HL-60/S4 treated with phorbol 12-myristate 13-acetate at 8.2 ng/mL for 4 days and 3 days (cell line): ENCODE measurements at regions not wholly inside any gene's neighbourhood (a gene's known extent, or its start where the extent isn't known, plus 50 kb on each side); places are given as distances from the start of the nearest gene placed in this dataset.

Experiments
- in situ Hi-C: fragments of 300-500 bp; cut with MboI; formaldehyde crosslinking; loops from 2 replicates; pipeline ENCODE4 v1.15.0; 2022; ENCODE audit warnings: low sequenced_read_pairs

DNA sequence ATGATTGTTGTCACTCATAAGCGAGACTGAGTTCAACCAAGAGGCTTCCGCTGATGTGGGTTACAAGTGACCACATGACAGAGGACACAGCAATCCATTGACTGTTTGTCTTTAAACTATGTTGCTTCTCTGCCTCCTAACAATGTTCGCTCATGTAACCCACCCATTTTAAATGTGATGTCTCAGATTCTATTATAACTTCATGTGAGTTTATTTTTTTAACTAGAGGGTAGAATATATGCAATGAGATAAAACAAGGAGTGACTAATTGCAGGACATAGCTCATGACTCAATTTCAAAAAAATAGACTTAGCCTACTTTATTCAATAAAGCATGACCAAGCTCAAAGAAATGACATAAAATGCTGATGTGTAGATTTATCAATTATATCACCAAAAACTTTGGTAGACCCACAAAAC is 119.2 kb upstream of the SASH1 start:
- in situ Hi-C loops = no loop called here

DNA sequence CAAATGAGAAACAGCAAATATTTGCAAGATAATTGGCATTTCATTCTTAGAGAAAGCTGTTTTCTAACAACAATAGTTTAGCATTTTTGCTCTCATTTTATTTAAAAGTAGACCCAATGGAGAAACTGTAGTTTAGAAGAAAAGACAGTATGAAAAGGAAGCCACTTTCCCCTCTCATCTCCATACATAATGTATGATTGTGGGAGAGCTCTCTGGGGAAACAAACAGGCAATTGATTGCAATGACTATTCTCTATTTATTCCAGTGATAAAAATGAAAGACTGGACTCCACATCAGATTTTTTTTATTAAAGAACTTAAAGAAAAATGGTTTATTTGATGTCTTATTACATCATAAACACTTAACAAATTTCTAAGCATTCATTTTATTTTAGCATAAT is 116.8 kb upstream of the SASH1 start:
- in situ Hi-C loops = no loop called here

DNA sequence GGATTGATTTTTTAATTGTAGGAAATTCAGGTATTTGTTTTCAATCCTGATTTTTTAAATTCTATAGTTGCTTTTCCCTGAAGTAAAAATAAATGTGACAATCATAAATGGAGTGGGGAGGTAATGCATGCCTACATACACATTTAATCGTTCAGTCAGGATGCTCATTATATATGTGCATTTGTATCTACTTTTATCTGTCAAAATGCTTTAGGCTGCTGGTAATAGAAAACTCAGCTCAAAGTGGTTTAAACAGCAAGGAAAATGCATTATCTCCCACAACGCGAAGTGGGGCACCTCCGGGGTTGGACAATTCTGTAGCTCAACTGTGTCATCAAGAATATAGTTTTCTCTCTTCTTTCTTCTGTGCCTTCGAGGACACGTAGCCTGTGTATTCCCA is 116.4 kb upstream of the SASH1 start:
- in situ Hi-C loops = no loop called here

DNA sequence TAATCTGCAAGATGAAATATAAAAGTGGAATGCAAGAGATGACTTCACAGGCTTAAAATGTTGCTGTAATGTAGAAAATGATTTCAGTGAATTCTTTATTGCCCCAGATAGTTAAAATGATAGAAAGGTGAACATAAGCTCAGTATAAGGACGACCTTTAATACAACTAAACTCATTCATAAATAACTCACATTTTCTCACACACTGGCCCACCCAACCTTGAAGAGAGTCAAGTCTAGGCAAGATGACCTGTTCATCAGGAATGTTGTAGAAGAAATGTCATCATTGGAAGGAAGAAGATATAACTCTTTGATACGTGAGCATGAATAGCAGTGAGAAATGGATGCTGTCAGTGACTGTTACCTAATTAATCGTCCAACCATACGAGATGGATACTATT is 111.1 kb upstream of the SASH1 start:
- in situ Hi-C loops = no loop called here

DNA sequence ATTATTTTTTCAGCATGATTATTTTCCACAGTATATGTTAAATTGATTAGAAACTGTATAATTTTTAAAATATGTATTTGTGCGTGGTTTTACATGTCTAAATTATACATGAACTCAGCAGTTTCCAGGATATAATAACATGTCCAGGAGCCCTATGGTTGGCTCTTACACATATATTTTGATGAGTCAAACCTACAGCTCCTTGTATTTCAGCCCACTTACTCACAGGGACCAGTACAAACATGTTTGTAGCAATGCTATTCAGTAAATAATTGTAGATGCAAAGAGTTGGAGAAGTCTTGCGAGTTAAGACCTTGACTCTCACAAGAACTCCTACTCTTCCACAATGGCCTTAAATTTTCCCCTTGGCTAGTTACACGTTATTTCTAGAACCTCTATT is 107.2 kb upstream of the SASH1 start:
- in situ Hi-C loops = no loop called here

DNA sequence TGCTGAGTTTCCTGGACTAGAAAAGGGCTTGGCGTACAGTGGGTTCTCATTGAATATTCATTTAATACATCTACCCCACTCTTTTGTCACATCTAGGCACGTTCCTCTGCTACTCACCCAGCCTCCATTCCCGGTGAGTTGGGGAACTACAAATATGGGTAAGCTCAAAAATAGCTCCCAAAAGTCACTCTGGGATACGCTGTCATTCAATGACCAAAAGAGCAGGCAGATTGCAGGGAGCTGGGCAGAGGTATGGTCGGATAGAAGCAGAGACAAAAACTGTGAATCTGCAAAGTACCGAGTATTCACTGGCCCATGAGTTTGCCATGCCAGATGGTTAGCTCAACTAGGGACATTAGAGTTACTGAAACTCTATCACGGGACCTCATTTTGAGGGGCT is 103.9 kb upstream of the SASH1 start:
- in situ Hi-C loops = no loop called here

DNA sequence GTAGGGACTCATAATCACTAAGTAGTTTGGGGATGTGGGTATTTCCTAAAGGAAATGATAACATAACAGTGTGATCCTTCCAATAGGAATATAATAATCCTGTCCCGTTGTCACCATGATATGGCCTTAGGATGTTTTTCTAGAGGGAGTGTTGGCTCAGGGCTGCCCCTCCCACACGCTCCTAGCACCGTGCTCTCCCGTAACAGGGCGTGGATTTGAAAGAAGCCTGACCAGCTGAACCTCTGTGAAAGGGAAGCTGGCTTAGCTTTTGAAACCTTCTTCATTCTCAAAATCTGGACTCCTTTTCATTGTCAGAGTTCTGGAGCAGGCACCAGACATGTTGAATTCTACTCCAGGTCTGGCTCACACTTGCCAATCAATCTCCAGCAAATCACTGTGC is 103.4 kb upstream of the SASH1 start:
- in situ Hi-C loops = no loop called here

DNA sequence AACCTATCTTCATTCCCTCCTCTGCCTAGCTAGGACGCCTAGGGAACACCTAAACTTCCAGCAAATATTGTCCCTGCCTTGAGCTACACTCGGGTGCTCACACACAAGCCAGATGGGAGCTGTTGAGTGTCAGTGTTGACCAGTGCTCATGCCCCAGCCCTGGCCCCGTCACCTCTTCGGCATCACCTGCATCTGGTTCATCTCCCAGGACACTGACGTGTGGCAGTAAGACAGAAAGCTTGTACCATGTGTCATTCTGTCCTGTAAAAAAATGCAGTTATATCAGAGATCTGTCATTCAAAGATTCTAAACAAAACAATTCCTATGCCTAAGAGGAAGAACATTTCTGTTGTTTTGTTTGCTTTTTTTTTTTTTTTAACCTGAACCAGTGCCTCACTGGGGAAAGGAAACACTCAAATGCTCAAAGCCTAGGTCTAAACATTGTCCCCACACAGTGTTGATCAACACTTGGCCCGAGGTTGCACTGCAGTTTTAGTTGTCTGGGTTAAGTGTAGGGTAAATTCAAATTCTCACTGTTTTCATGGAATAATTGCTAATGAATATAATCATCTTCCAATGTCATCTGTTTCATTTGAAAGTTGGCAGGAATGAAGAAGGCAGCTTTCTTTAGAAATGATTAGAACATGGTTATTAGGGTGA is 102.7 kb upstream of the SASH1 start:
- in situ Hi-C loops = no loop called here

DNA sequence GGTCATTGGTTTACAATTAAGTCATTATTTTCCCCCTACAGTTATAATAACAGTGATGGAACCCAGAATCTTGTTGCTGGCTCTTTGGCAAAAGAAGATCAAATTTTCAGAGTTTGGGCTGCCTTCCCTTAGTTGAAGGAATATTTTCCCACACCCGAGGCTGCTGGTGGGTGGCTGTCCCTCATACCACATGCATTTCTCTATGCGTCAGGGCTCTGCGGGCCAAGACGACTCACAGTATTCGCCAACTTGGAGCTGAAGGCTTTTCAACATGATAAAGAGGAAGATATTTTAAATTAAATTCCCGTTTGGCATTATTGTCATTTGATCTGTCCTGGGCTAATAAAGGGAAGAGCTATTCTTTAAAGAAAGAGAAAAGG is 102.2 kb upstream of the SASH1 start:
- in situ Hi-C loops = no loop called here

DNA sequence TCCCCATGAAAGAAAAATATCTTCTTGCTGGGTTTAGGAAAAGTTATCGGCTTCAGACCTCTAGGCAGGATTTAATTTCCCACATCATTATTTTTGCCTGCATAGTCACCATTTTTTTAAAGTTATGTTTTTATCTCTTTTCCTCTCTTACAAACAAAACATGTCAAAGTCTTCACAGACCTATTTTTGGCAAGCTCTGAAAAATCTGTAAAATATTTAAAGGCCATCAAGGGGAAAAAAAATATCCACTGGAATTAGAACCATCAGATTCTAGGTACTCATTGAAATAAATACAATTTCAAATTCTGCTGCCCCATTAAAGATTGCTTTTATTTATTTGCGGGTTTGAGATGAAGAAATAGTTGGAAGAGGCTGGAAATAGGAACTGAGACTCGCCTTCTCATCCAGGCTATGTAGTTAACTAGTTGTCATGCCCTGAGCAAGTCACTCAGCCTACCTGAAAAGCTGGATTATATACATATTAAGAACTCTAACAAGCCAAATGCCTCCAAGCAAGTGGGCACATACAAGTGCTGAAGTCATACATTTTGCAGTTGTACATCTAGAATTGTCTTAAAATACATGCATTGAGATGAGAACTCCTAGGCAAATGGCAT is 101.7 kb upstream of the SASH1 start:
- in situ Hi-C loops = no loop called here

DNA sequence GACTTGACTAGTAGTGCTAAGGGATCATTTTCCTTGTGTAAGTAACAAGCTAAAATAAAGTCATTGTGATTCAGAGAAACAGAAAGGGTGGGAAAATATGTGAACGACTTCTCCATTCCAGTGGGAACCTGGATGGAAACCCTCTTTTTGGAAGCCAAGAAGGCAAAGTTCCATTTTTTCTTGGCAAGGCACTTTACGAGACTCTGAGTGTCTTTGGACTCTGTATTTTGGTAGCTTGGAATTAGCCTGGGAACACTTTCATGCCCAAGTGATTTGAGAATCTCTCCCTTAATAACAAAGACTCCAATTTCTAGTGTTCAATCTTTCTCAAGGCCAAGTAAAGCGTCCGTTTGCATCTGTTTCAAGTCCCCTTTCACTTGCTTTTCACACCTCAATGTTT is 100.5 kb upstream of the SASH1 start:
- in situ Hi-C loops = no loop called here

DNA sequence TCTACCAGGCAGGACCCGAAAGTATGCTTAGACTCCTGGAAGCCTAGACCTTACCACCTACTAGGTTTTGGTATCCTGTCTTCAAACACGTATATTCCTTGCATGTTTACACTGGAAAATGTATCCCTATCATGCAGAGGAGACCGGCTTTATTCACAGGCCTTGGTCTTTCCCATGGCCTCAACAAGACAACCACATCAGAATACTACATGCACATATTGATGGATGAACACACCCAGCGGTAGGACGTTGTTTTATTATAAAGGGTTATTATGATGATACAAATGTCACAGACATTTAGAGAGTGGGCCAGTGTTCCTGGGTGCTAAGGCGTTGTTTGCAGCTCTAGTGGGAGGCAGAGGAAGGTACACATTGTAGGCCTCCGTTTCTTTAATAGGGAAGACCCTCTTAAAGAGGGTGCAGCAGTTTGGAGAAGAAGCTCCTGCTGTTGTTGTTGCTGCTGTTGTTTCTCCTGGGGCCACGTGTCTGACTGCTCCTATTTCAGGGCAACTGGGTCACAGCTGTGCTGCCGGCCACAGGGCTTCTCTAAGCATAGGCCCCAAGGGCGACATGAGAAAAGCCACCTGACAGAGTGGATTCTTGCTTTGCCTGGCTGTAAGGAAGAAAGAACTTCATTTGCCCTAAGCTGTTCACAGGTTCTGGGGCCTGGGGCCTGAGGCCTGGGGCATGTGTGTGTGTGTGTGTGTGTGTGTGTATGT is 98.3 kb upstream of the SASH1 start:
- in situ Hi-C loops = no loop called here

DNA sequence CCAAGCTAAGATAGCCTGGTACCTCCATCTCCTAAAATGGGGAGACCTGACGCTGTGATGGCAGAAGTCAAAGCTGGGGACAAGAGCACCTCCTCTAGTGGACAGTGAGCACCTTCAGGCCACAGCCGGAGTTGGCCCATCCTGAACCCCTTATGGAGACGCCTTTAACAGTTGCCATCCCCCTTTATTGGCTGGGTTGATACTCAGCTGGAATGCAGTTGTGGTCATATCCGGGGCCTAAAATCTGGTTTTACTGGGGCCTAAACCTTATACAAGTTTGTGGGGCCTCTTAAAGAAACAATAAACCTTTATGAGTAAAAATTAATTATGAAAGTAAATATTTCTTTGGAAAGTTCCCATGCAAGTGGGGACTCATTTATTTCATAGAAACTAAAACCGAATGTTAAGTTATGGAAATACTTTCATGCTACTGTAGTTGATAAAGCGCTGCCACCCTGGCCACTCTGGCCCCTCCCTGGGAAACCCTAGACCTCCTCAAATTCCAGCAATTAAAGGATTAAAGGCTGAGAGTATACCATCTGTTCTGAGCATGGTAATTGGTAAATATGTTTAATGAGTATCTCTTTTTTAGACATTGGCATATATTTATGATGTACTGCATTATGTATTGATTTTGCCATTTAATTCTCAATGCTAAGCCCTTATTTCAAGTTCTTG is 95.1 kb upstream of the SASH1 start:
- in situ Hi-C loops = no loop called here

DNA sequence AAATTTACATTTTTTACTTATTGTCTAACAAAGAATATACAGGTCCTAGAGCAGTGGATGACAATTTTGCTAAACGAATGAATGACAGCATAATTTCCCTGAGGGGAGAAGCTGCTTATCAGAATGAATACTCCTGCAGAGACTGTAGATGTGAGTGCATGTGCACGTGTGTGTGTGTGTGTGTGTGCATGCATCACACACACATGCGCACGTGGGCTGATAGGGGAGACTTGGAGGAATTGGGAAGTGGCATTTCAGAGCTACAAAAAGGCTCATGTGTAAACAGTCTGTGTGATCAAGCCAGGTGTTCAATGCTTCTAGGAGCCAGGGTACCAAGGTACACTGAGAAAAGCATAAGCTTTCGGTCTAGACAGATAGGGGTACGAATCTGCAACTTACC is 93.5 kb upstream of the SASH1 start:
- in situ Hi-C loops = no loop called here

DNA sequence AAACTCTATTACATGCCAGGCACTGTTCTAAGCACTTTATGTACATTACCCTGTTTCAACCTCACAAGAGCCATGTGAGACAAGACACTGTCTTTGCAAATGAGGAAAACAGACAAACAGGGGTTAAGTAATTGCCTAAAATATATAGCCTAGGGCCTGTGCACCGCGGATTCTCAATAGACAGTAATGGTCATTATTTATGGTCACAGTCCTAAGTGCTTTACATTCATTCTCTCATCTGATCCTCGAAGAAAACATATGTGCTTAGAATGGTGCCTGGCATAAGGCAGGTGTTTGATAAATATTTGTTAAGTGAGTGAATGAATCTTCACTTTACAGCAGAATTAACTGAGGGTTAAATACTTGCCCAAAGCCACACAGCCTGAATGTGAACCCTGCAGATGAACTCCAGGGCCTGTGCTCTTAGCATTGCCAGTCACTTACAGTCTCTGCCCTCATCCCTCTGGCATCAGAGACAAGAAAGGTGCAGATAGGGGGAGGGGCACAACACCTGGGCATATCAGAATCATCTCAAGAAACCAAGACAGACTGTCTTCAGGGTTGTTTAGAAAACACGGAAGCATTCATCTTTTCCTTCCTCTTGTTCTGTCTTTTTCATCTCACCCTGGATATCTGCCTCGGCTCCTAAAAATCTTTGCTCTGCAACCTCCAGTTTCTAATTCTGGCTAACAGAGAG is 92.8 kb upstream of the SASH1 start:
- in situ Hi-C loops = no loop called here

DNA sequence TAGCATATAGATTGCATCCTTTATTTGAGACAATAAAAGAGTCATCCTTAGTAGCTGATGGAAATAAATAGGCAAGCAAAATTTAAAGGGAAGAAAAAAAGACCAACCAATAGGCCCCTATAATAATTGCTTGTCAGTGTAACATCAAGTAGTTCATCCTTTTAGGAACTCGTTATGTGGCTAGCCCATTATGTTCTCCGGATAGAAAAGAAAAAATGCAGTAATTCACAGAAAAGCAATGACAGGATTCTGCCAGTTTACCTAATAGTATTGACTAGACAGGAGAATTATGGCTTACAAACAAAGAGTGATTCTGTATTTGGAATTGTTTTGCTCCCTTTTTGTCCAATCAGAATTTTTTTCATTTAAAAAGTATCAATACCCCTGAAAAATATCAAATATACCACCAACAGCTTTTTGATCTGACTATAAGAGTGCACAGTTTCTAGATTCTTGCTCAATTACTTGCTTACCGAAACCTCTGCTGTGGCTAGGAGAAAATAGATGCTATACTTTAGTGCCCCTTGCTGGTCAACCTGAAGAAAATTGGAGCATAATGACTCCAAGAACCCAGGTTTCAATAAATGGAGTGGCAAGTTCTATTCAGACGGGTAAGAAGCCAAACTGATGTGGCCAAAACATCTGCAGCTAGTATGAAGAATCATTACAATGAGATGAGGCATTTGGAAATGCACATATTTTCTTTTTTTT is 91.5 kb upstream of the SASH1 start:
- in situ Hi-C loops = no loop called here

DNA sequence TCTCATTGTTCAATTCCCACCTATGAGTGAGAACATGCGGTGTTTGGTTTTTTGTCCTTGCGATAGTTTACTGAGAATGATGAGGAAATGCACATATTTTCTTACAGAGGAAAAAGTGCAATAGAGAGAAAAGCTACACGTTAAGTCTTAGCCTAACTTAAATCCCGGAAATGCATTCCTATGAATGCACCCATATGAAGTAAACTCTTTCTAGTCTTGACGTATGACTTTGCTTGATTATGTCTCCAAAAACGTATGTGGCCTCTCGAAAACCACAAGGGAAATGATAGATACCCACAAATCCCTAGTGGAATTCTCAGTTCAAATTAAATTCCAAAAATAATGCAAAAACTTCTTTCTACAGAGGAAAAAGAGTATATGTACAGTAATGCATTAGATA is 90.7 kb upstream of the SASH1 start:
- in situ Hi-C loops = no loop called here

DNA sequence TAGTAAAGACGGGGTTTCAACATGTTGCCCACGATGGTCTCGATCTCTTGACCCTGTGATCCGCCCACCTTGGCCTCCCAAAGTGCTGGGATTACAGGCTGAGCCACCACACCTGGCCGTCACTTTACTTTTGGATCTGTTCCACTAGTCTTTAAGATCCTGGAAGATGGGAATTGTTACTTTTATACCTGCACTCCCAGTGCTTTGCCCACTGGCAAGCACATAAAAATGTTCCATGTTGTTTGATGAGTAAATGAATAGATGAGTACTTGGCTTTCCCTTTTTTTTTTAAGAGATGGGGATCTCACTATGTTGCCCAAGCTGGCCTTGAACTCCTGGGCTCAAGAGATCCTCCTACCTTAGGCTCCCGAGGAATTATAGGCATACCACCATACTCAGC is 84.8 kb upstream of the SASH1 start:
- in situ Hi-C loops = no loop called here

DNA sequence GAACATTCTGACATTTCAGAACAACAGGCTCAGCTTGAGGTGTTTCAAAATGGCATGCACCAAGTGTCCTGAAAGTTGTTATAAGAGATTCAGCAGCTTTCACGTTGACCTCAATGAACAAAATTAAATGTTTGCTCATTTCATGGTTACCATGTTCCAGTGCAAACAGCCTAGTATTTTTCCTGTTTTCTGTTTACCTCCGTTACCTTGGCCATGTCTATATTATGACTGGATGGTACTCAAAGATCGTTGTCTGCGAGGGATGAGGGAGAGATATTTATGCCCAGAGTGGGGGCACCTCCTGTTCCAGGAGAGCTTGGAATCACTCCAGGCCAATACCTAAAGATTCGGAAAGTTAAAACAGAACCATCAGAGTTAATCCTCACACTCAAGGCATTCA is 83.8 kb upstream of the SASH1 start:
- in situ Hi-C loops = no loop called here

DNA sequence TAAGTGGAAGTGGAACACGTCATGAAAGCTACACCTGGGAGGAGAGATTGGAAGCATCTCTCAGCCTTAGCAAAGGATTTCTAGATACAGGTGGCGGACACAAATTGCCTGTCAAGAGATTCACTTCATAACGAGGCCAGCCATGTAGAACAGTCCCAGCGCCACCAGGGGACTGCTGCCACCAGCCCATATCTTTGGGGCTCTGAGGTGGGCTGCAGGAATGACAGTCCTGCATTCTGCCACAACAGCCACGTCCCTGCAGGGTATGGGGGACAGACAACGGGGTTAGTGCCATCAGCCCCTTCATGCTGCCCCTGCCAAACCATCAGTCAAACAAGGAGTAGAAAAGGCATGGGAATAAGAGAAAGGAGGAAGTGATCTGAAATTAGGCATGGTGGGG is 81.2 kb upstream of the SASH1 start:
- in situ Hi-C loops = no loop called here

DNA sequence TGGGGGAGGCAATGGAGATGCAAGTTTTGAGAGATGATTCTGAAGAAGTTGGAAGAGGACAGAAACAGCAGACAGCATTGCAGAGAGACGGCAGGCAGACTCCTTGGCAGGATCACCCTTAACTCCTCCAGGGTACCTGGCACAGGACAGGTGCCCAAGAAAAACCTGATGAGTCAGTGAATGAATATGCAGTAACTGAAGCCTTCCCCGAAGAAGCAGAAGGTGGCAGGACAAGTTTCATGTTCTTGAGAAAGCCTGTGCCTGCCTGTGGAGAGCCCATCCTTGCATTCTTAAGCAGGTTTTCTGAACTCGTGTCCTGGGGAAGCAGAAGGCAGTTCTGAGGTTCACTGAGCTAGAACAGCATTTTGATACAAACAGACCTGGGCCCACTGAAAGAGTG is 79.6 kb upstream of the SASH1 start:
- in situ Hi-C loops = no loop called here
